Epithelial cell of esophagus (primary cell): ENCODE measurements at regions not wholly inside any gene's neighbourhood (a gene's known extent, or its start where the extent isn't known, plus 50 kb on each side); places are given as distances from the start of the nearest gene placed in this dataset.

ENCODE experiments used
- DNase-seq: peaks from one replicate; pipeline ENCODE4 v3.0.0; 2010; ENCODE audit warnings: low read depth
- H3K4me3 ChIP-seq: 2 replicates; pipeline ENCODE4 v1.5.1; 2011; ENCODE audit warnings: mild to moderate bottlenecking, low read length, control low read depth
- CTCF ChIP-seq: IDR thresholded peaks from 2 replicates; pipeline ENCODE4 v1.5.1; 2011; ENCODE audit warnings: low read depth, mild to moderate bottlenecking, low read length, control low read depth, inconsistent platforms; ENCODE audit not compliant: insufficient read depth; ENCODE audit errors: missing control alignments

DNA sequence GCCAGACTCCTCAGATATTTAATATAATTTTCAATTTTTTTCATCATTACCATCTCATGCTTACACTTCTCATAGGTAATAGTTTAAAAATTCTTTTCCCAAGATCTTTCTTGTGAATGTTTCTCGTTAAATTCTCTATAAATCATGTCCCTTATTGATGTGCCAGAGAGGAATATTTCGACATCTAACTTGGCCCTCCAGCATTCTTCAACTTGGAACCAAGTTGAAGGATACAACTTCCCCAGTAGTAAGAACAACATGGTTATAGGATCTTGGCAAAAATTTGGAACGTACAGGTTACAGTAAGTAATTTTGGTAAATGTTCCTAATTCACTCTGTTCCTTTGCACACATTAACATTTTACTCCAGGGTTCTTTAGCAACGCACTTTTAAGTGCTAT, 731.8 kb downstream of the CDH11 start:
- H3K4me3 ChIP-seq = no peak overlapping the region
- TF ChIP-seq CTCF = no peak
- DNase-seq = no peak

GRCh38 chr16:64384636-64385035, 737.2 kb downstream of the CDH11 start:
- no peak overlapping the region for H3K4me3 ChIP-seq
- TF ChIP-seq CTCF = no peak
- DNase-seq = no peak

DNA sequence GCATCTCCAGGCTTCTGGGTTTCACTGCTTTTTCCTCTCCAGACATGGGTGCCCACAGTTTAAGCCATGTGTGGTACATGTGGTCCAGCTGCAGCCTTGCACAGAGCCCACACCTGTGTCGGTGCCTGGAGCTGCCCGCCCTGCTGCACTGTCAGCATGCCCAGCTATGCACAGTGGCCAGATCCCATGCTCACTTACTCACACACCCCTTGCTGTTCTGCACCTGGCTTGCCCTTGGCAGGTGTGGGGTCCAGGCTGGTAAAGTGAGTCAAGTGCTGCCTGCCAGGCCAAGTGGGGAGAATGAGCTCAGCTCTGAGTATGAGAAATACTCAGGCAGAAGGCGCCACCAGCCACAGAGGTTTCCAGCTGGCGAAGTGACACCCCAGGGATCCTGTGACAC, 739.9 kb downstream of the CDH11 start:
- no peak for TF ChIP-seq CTCF
- no peak for DNase-seq
- H3K4me3 ChIP-seq = no peak overlapping the region

- no peak for DNase-seq
- H3K4me3 ChIP-seq = no peak overlapping the region
- TF ChIP-seq CTCF = no peak
These were observed 741.1 kb downstream of the CDH11 start for GRCh38 chr16:64380751-64381150.

- TF ChIP-seq CTCF = no peak
- H3K4me3 ChIP-seq = no peak overlapping the region
- no peak for DNase-seq
These were observed 746.4 kb downstream of the CDH11 start for GRCh38 chr16:64375391-64375980.

- no peak overlapping the region for H3K4me3 ChIP-seq
- TF ChIP-seq CTCF = no peak
- DNase-seq = no peak
These were observed 751.8 kb downstream of the CDH11 start for GRCh38 chr16:64370112-64370511.

GRCh38 chr16:64365448-64365931, 756.4 kb downstream of the CDH11 start:
- DNase-seq = no peak
- TF ChIP-seq CTCF = no peak
- H3K4me3 ChIP-seq = no peak overlapping the region
